ENCODE measurements at regions not wholly inside any gene's neighbourhood (a gene's known extent, or its start where the extent isn't known, plus 50 kb on each side); places are given as distances from the start of the nearest gene placed in this dataset.

DNA sequence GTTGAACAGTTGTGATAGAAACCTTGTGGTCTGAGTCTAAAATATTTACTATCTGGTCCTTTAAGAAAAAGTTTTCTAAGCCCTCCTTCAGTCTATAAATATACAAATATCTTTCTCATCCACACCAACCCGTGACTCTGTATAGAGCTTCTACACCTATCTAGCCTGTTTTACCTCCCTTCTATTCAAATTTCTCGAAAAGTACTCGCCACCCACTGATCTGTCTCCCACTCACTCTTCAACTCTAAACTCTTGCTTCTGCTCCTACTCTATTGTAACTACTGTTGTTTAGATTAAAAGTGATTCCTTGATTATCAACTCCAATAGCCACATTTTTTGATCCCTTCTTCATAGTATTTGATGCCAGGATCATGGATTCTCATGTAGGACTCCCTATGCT is 329.4 kb upstream of the MAN1A1 start:
- H3K4me3 ChIP-seq (ENCODE audit: low read depth in 2 of 2, low read length in 2 of 2) = no peak overlapping the region
- in situ Hi-C loops (cut with HindIII; ENCODE audit: low pct_unique_long_range_greater_than_20kb, low sequenced_read_pairs) (no loop called here), intact Hi-C loops (cut with micrococcal nuclease; ENCODE audit: unreplicated experiment) (no loop called here)
- DNase-seq (ENCODE audit: low read depth, low spot score) (no peak), ATAC-seq (no peak)
- H3K27me3 ChIP-seq (ENCODE audit: control insufficient read depth, insufficient read depth, low read length) = no peaks in the 10 kb centered on the region
- CTCF ChIA-PET = no interaction called here
- H3K9me3 ChIP-seq (ENCODE audit: control insufficient read depth, insufficient read depth, low read depth, low read length) = no peaks in the 10 kb centered on the region
- no peaks in the 10 kb centered on the region for H3K4me1 ChIP-seq (ENCODE audit: control insufficient read depth, insufficient read depth, low read length)
- TF ChIP-seq, protein P1, sequence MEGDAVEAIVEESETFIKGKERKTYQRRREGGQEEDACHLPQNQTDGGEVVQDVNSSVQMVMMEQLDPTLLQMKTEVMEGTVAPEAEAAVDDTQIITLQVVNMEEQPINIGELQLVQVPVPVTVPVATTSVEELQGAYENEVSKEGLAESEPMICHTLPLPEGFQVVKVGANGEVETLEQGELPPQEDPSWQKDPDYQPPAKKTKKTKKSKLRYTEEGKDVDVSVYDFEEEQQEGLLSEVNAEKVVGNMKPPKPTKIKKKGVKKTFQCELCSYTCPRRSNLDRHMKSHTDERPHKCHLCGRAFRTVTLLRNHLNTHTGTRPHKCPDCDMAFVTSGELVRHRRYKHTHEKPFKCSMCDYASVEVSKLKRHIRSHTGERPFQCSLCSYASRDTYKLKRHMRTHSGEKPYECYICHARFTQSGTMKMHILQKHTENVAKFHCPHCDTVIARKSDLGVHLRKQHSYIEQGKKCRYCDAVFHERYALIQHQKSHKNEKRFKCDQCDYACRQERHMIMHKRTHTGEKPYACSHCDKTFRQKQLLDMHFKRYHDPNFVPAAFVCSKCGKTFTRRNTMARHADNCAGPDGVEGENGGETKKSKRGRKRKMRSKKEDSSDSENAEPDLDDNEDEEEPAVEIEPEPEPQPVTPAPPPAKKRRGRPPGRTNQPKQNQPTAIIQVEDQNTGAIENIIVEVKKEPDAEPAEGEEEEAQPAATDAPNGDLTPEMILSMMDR (IDR thresholded peaks at IDR 0.05) = no peak
- TF ChIP-seq POLR2AphosphoS5 (IDR thresholded peaks at IDR 0.05; ENCODE audit: low read depth, low read length) = no peak
- TF ChIP-seq SIN3A (IDR thresholded peaks at IDR 0.05; ENCODE audit: borderline replicate concordance, insufficient read depth, low read depth, low read length) = no peak
- TF ChIP-seq, protein P2, sequence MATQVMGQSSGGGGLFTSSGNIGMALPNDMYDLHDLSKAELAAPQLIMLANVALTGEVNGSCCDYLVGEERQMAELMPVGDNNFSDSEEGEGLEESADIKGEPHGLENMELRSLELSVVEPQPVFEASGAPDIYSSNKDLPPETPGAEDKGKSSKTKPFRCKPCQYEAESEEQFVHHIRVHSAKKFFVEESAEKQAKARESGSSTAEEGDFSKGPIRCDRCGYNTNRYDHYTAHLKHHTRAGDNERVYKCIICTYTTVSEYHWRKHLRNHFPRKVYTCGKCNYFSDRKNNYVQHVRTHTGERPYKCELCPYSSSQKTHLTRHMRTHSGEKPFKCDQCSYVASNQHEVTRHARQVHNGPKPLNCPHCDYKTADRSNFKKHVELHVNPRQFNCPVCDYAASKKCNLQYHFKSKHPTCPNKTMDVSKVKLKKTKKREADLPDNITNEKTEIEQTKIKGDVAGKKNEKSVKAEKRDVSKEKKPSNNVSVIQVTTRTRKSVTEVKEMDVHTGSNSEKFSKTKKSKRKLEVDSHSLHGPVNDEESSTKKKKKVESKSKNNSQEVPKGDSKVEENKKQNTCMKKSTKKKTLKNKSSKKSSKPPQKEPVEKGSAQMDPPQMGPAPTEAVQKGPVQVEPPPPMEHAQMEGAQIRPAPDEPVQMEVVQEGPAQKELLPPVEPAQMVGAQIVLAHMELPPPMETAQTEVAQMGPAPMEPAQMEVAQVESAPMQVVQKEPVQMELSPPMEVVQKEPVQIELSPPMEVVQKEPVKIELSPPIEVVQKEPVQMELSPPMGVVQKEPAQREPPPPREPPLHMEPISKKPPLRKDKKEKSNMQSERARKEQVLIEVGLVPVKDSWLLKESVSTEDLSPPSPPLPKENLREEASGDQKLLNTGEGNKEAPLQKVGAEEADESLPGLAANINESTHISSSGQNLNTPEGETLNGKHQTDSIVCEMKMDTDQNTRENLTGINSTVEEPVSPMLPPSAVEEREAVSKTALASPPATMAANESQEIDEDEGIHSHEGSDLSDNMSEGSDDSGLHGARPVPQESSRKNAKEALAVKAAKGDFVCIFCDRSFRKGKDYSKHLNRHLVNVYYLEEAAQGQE (IDR thresholded peaks at IDR 0.05; ENCODE audit: insufficient read depth in 1 of 2, low read depth in 2 of 2, low read length in 1 of 2) = no peak
- TF ChIP-seq TCF7L2 (IDR thresholded peaks at IDR 0.05; ENCODE audit: low read depth, low read length) = no peak
- H3K36me3 ChIP-seq (ENCODE audit: control insufficient read depth, insufficient read depth, low read length) = no peaks in the 10 kb centered on the region
- no peak overlapping the region for H3K27ac ChIP-seq (ENCODE audit: low read length)
- no TSS peak for BruUV-seq (replicated peaks)
- POLR2A ChIA-PET = no interaction called here

DNA sequence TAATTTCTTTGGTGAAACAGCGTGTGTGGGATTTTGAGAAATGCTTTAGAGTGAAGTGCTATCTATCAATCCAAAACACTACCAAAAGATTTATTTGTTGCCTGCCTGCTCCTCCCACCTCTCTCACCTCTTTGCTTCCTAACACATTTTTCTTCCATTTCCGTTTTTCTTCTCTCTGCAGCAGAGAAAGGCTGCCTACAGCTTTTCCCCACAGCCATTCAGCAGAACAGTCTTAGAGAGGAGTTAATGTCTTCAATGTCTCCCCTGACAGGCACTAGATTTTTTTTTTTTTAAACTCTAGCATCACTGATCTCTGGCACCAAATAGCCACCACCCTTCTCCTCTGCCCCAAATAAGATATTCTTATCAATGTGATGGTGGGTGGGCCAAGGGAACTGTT is 327.8 kb upstream of the MAN1A1 start:
- no peak overlapping the region for H3K27ac ChIP-seq (ENCODE audit: low read length)
- no peaks in the 10 kb centered on the region for H3K4me1 ChIP-seq (ENCODE audit: control insufficient read depth, insufficient read depth, low read length)
- CTCF ChIA-PET = no interaction called here
- POLR2A ChIA-PET = no interaction called here
- intact Hi-C loops (cut with micrococcal nuclease; ENCODE audit: unreplicated experiment) (no loop called here), in situ Hi-C loops (cut with HindIII; ENCODE audit: low pct_unique_long_range_greater_than_20kb, low sequenced_read_pairs) (no loop called here)
- no peaks in the 10 kb centered on the region for H3K9me3 ChIP-seq (ENCODE audit: control insufficient read depth, insufficient read depth, low read depth, low read length)
- no peaks in the 10 kb centered on the region for H3K36me3 ChIP-seq (ENCODE audit: control insufficient read depth, insufficient read depth, low read length)
- no peak for ATAC-seq
- H3K27me3 ChIP-seq (ENCODE audit: control insufficient read depth, insufficient read depth, low read length) = no peaks in the 10 kb centered on the region
- TF ChIP-seq POLR2AphosphoS5 (IDR thresholded peaks at IDR 0.05; ENCODE audit: low read depth, low read length) (no peak), SIN3A (IDR thresholded peaks at IDR 0.05; ENCODE audit: borderline replicate concordance, insufficient read depth, low read depth, low read length) (no peak), TCF7L2 (IDR thresholded peaks at IDR 0.05; ENCODE audit: low read depth, low read length) (no peak)
- TF ChIP-seq, protein P2 (IDR thresholded peaks at IDR 0.05; ENCODE audit: insufficient read depth in 1 of 2, low read depth in 2 of 2, low read length in 1 of 2) = no peak
- TF ChIP-seq, protein P1 (IDR thresholded peaks at IDR 0.05) = no peak
- H3K4me3 ChIP-seq (ENCODE audit: low read depth in 2 of 2, low read length in 2 of 2) = no peak overlapping the region
- no TSS peak for BruUV-seq (replicated peaks)
- no peak for DNase-seq (ENCODE audit: low read depth, low spot score)
